Endometrium (tissue), 2 donors: ENCODE measurements at regions not wholly inside any gene's neighbourhood (a gene's known extent, or its start where the extent isn't known, plus 50 kb on each side); places are given as distances from the start of the nearest gene placed in this dataset.
A peak's percentile ranks its signal among the peaks of the same experiment; 100 is the strongest.
"Not testable (repeated sequence)": the region's sequence is repeated elsewhere in the genome, so short reads cannot be mapped to it uniquely, and the experiment has no call there.

Source experiments
- FAIRE-seq: peaks from 2 replicates; lab custom pipeline; 2012; peaks lifted over from hg19 to GRCh38; lab: Jason Lieb, UNC
- donor health status: control.
- donor health status: control.

- no peak for FAIRE-seq
These were observed 481.4 kb downstream of the UQCRFS1 start for GRCh38 chr19:28731577-28731976.

- FAIRE-seq: no peak
These were observed 482.0 kb downstream of the UQCRFS1 start for GRCh38 chr19:28730791-28731512.

DNA sequence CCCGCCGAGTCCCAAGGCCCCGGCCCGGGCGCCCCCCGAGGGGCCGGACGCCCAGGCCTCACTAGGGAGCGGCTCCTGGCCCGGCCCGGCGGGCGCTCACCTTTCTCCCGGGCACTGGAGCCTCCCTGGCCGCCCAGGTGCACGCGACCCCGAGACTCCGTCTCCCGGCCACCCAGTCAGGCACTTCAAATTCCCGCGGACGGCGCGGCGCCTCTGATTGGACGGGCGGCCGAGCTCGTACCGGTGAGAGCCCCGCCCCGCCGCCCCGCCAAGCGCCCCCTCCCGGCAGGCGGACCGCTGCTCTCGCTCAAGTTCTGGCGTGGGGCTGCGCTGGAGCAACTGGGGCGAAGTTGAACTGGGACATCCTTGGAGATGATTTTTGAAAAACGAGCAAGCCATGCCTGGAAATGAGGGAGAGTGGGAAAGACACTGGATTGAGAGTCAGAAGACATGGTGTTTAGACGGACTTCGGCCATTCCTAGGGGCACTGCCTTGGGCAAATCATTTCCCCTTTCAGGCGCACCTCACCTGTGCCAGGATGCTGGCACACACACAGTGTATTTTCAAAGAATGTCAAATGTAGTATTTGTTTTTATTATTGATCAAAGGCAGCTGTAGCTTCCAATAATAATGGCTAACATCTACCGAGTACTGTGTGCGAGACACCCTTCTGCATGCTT is 485.3 kb downstream of the UQCRFS1 start:
- no peak for FAIRE-seq

- FAIRE-seq: no peak
These were observed 486.1 kb downstream of the UQCRFS1 start for GRCh38 chr19:28726533-28727479.

DNA sequence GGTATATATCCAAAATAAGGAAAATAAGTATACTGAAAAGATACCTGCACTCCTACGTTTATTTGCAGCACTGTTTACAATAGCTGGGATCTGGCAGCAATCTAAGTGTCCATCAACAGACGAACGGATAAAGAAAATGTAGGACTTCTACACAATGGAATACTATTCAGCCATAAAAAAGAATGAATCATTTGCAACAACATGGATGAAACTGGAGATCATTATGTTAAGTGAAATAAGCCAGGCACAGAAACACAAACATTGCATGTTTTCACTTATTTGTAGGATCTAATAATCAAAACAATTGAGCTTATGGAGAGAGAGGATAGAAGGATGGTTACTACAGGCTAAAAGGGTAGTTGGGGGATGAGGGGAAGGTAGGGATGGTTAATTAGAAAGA is 494.0 kb downstream of the UQCRFS1 start:
- FAIRE-seq: no peak

DNA sequence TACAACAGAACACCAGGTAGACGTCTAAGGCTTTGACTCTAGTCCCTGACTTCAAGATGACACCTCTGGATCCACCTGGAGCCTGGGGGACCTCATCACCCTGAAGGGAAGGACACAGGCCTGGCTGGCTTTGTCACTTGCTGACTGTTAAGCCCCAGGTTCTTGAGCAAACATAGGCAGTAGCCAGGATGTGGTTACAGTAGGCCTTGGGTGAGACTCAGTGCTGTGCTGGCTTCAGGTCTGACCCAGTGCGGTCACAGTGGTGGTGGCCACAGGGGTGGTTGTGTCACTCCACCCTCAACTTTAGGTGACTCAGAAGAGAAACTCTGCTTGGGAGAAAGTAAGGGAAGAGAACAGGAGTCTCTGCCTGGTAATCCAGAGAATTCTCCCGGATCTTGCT is 497.8 kb downstream of the UQCRFS1 start:
- FAIRE-seq: no peak

DNA sequence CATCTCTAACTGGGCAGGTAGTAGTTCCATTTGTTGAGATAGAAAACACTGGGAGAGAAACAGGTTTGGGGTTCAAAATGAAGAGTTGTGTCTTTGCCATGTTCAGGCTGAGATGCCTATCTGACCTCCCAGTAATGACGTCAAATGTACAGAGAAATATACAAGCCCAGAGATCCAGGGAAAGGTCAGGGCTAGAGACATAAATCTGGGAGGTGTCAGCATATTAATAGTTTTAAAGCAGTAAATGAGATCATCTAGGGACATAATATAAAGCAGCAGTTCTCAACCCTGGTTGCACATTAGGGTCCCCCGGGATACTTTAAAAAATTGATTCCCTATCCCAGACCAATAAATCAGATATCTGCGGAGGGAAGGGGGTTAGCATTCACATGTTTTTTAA is 501.5 kb downstream of the UQCRFS1 start:
- FAIRE-seq: no peak

DNA sequence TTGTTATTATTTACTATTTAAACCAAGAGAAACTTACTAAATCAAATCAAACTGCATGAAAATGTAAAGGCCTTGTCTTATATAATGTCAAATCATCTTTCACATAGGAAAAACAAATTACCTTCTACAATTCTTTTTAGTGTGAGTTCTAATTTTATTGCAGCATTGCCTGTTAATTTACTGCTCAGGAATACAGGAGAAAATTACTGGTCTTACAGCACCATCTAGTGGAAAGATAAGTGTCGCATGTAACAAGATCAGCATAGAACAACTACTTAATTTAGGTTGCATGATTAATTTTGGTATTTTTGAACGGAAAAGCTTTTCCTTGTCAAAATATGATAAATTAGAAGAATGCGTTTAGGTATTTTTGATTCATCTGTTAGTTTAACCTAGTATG is 502.7 kb downstream of the UQCRFS1 start:
- FAIRE-seq: peak; percentile 93

DNA sequence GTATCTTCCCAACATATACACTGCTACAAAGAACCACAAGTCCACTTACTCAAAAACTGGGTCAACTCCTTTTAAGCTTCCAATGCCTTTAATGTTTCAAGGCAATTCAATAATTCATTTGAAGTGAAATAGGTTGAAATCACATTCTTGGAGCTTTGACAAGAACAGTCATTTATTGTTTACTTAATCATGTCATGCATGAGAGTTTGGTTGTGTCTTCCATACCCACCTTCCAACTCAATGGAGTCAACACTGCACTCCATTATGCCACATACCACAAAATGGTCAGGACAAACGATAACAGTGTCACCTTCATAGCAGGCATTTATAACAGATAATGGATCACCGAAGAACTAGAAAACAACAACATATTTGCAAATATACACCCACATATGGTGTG is 506.3 kb downstream of the UQCRFS1 start:
- FAIRE-seq: no peak

- FAIRE-seq: no peak
These were observed 507.9 kb downstream of the UQCRFS1 start for GRCh38 chr19:28705008-28705407.

GRCh38 chr19:28703400-28703956 is 509.5 kb downstream of the UQCRFS1 start:
- FAIRE-seq: no peak

- no peak for FAIRE-seq
These were observed 511.5 kb downstream of the UQCRFS1 start for GRCh38 chr19:28701491-28701890.

GRCh38 chr19:28700176-28700575 is 512.8 kb downstream of the UQCRFS1 start:
- no peak for FAIRE-seq

DNA sequence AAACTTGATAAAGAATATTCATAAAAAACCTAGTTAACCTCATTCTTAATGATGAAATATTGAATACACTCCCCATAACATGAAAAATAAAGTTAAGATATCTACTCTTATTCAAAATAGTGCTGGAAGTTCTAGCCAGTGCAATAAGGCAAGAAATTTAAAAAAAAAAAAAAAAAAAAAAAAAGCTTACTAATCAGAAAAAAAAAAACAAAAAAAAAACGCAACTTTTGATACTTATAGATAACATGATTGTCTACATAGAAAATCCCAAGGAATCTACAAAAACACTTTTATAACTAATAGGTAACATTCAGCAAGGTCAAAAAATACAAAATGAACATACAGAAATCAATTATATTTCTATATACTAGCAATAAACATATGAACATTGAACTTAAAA is 515.6 kb downstream of the UQCRFS1 start:
- peak; percentile 18 for FAIRE-seq

DNA sequence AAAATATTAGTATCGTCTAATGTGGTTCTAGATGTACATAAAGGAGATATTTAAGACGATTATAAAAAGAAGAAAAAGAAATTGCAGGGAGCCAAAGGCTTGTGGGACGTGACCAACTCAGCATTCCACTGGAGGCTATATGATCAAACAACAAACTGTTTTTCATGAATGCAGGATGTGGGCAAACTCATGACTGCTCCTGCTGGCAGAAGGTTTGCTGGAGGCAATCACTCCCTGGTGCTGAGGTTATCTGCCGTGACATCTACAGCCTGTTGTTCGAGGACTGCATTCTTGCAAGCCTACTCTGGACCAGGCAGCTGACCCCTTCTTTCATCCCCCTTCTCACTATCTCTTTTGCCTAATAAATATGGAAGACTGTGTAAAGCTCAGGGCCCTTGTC is 518.1 kb downstream of the UQCRFS1 start:
- FAIRE-seq: no peak

DNA sequence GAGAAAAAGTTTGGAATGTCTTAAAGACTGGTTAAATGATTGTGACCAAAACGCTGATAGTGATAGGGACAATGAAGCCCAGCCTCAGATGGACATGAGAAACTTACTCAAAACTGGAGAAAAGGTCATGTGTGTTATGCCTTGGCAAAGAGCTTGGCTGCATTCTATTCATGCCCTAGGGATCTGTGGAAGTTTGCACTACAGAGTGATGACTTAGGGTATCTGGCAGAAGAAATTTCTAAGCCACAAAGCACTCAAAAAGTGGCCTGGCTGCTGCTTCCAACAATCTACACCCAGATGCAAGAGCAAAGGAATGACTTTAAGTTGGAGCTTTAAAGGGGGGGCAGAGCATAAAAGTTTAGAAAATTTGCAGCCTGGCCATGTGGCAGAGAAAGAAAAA is 521.3 kb downstream of the UQCRFS1 start:
- no peak for FAIRE-seq

GRCh38 chr19:28689464-28689863 is 523.5 kb downstream of the UQCRFS1 start:
- FAIRE-seq: not testable (repeated sequence)

DNA sequence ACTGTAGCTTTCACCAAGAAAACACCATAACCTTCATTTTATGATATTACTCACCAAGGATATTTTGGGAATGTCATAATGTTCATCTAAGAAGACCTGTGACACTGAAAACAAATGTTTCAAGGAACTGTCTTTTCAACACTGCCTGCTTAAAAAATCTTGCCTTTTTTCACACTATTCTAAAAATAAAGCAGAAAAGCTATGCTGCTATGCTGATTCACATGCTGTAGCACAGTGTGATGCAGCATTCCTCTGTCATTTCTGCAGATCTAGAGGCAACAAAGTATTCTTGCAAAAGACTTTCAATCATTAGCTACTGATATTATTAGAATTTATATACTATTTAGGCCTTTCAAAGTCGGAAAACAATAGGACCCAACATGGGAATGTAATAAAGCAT is 525.7 kb downstream of the UQCRFS1 start:
- FAIRE-seq: no peak

DNA sequence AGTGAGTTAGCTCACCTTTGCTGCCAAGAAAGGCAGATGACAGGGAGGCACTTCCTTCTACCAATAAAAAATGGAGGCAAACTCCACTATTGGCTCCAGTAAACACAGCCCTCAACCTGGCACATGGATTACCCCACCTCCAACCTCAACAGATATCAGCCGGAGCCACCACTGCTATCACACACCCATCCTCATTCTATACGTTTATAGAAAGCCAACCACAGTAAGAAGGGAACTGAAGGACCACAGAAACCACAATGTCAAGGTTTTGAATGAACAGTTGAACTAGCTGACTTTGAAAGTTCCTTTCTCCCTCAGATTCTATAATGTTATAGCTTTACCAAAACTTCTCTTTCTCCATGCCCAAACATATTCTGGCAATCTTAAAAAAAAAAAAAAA is 526.2 kb downstream of the UQCRFS1 start:
- FAIRE-seq: no peak

DNA sequence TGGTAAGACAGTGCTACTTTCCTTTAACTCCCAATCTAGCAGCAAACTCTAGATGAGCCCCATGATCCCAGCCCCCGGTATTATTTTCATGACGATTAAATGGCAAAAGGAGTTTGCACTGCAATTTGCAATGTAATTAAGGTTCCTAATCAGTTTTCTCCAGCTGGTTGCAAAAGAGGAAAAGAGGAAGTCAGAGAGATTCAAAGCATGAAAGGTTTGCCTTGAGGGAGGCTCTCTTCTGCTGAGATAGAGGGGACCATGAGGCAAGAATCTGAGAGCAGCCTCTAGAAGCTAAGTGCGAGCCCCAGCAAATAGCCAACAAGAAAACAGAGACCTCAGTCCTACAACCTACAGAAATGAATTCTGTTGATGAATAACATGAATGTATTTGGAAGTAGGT is 527.1 kb downstream of the UQCRFS1 start:
- FAIRE-seq: no peak

- FAIRE-seq: not testable (repeated sequence)
These were observed 527.9 kb downstream of the UQCRFS1 start for GRCh38 chr19:28685077-28685476.

DNA sequence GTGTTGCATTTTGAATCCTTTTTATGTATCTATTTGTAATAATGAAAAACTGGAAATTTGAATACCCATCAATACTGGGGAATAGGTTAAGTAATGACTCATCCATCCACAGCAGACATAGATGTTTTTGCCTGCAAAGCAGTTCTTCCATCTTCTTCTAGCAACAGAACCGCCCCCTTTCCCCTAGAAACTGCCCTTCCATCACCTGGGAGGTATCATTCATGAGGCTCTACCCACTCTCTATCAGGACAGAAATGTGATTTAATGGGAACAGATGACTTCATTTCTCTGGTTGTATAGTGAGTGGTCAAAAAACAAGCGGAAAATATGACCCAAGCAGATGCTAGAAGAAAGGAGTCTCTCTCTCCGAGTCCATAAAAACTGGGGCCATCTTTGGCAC is 532.8 kb downstream of the UQCRFS1 start:
- no peak for FAIRE-seq

DNA sequence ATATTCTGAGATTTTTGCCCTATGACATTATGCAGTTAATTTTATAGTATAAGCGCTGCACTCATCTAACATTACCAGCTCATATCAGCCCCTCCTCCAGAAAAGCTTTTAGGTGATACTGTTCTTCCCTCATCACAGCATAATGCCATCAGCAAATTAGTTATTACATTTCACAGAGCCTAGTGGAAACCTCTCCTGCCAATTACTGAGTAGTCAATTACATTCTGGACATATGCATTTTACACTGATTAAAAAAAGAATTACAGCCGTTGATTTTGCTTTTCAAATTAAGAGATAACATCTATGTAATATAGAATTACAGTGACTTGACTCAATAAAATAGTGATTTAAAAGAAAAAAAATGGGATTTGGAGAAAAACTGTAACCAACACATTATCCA is 542.1 kb downstream of the UQCRFS1 start:
- no peak for FAIRE-seq
